DMS53 treated with DMSO at 0.1 percent for 48 hours (cell line): ENCODE measurements at regions not wholly inside any gene's neighbourhood (a gene's known extent, or its start where the extent isn't known, plus 50 kb on each side); places are given as distances from the start of the nearest gene placed in this dataset.
"Not testable (repeated sequence)": the region's sequence is repeated elsewhere in the genome, so short reads cannot be mapped to it uniquely, and the experiment has no call there.

ENCODE experiments used
- DNase-seq: peaks from one replicate; lab custom pipeline; 2025; ENCODE audit not compliant: unreplicated experiment; lab: John Stamatoyannopoulos, UW

DNA sequence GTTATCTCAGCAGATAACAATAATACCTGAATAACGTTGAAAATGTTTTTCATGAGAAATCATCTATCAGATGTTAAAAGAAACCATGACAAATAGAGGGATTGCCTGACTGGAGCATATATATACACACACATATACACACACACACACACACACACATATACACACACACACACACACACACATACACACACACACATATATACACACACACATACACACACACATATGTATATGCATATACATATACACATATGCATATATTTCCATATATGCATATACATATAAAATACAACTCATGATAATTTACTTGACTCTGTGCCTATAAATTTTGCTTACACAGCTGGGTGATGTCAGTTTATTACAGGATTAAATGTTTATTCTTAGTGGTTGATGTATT lies 847.3 kb upstream of the ADAMTS5 start:
- no peak for DNase-seq

DNA sequence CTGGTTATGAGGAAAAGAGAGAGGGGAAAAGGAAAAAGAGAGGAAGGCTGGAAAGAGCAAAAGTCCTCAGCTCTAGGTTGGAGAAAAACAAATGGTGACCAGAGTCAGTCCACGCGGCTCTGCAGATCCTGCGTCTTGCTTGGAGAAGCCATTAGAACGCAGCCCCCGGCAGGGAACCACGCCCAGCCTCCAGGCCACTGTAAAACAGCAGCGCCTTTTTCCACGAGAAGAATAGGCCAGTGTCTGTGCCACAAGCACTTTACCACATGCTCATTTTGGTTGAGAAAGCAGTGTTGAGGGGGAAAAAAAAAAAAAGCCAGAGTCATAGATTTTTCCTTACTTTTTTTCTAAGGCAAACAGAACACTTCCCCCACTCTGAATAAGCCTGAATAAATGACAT lies 846.9 kb upstream of the ADAMTS5 start:
- no peak for DNase-seq

DNA sequence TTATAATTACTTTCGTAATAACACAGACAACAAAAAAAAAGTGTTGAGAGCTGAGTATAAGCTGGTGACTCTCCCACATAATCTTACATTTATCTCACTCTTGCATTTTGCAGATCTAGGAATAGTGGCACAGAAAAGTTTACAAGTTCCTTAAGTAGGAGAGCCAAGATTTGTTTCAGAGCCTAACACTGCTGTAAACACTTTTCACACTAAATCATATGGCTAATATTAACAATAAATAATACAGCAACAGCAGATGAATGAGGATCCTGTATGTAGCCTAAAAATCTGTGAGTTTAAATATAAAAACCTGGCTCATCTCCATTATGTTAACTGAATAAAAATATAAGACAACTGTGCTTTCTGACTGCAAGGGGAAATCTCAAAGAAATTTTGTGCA lies 846.5 kb upstream of the ADAMTS5 start:
- DNase-seq, result no peak

DNA sequence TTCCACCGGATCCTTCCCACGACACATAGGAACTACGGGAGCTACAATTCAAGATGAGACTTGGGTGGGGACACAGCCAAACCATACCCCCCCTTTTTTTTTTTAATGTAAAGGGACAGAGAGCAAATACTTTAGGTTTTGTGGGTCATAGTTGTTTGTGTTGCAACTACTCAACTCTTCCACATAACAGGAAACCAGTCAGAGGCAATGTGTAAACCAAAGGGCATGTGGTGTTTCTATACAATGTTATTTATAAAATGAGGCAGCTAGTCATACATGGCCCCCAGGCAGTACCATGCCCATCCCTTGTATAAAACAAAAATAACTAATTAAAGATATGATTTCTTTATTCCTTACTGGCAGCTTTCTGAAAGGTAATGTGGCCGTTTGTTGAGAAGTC lies 845.4 kb upstream of the ADAMTS5 start:
- no peak for DNase-seq

DNA sequence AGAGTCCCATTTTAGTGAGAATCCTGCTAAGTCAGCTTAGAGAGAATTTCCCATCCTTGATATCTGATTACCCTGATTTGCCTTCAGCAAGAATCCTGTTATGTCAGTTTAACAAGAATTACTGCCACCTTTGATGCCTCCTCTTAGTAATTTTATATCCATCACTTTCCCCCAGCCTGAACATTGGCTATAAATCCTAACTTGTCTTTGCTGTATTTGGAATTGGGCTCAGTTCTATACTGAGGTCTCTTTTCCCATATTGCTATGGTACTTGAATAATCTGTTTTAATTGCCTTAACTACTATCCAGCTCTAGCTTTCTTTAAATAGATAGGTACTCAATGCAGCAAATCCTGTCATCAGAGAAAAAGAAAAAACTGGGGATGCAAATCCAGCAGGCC lies 842.0 kb upstream of the ADAMTS5 start:
- no peak for DNase-seq

GRCh38 chr21:27807596-27807995 lies 840.7 kb upstream of the ADAMTS5 start:
- no peak for DNase-seq

DNA sequence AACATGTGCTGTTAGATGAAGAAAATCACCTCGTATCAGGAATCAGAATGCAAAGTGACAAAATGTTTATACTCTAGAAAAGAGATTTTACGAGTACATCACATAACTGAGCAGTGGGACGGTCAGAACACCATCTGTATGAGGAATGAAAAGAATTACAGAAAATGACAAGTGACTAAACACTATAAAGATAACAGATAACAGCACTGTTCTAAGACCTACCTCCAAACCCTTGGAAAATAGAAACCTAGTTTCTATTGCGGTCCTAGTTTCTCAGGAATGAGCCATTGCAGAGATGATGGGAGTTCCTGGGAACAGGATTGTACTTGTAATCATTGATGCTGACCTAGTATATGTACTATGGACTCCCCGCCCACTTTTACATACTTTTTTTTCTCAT lies 839.4 kb upstream of the ADAMTS5 start:
- DNase-seq, result no peak

GRCh38 chr21:27805696-27806095 lies 838.8 kb upstream of the ADAMTS5 start:
- DNase-seq, result no peak

GRCh38 chr21:27804515-27804914 lies 837.6 kb upstream of the ADAMTS5 start:
- peak; percentile 6 for DNase-seq

DNA sequence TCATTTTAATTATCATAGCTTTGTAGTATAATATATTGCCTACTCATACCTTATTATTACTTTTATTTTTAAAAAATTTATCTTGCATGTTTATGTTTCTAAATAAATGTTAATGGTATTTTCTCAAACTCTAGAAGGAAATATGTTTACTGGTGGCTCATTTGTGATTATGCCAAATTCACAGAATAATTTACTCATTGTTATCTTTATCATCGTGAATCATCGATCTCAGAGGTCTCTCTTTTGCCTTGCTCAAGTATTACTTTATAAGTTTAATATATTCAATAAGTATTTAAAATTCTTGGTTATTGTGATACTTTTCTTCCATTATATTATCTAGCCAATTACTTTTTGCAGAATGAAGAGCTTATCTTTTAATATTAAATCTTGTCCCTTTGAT lies 836.7 kb upstream of the ADAMTS5 start:
- no peak for DNase-seq

DNA sequence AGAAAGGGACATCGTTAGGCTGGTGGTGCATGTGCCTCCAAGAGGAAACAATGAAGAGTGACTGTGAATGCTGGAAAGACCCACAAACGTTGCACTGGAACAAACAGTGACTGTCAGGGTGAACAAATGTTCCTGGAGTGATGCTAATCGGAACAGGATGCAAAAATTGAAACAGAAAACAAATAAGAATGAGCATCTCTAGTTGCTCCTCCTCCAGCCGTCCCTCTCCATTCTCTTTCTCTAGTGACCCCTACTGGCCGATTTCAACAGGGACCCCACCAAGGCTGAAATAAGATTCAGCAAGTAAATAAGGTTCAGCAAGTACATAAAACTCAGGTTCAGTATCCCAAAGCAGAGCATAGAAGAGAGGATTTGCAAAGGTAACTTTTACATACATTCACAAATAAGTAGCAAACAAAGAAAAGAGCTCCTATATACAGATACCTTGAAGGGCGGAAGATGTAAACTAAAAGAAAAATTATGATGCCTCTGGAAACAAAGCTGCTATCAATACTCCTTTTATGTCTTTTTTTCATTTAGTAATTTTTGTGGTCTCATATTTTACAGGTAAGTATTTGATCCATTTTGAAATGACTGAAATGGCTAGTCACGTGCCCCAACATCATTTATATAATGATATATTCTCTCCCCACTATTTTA lies 836.1 kb upstream of the ADAMTS5 start:
- DNase-seq, result no peak

DNA sequence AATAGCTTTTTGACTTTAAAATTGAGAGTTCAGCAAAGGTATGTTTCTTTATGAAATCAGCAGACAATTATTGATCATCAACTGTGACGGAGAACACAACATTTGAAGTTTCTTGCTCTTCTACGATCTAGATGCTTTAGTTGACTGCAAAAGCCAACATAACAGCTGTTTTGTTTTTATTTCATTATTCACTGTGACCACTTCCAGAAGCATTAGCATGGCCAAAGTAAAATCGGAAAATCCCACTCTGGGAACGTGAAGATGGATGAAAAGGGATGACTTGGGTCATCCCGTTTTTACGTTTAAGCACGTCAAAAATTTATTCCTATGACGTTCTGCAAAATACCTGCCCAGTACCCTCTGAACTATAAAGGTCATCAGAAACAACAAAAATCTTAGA lies 833.0 kb upstream of the ADAMTS5 start:
- DNase-seq, result no peak

GRCh38 chr21:27796106-27796505 lies 829.2 kb upstream of the ADAMTS5 start:
- DNase-seq, result no peak

DNA sequence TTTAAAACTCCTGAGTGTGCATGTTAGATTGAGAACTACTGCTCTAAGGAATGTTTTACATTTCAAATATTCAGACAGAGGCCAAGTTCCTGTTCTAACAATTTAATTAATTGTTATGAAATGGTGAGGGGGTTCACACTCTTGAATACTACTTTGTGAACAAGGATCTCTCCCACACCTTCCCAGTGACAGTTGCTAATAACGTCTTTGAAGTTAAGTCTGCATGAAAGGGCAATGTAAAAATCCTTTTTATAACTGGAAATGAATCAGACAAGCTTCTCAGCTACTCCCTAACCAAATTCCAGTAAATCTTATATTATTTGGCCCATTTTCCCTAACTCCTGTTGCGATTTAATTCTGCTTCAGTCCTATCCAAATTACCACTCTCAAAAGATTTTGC lies 828.5 kb upstream of the ADAMTS5 start:
- DNase-seq, result no peak

DNA sequence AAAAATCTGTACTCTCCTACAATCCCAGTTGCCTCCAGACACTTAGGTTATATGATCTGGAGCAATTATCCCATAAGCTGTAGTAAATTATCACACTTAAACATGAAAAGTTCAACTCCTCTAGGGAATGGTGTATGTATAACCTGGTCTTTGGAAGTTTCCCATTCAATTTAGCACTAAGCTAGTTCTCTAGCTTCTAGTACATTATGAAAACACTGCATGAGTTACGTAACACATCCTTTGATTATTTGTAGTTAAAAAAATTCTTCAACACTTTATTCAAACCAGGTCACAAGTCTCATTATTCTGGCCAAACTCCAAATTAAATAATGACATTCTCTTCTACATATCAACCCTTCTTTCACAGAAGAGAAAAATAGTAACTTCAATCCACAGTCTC lies 827.0 kb upstream of the ADAMTS5 start:
- DNase-seq, result no peak

DNA sequence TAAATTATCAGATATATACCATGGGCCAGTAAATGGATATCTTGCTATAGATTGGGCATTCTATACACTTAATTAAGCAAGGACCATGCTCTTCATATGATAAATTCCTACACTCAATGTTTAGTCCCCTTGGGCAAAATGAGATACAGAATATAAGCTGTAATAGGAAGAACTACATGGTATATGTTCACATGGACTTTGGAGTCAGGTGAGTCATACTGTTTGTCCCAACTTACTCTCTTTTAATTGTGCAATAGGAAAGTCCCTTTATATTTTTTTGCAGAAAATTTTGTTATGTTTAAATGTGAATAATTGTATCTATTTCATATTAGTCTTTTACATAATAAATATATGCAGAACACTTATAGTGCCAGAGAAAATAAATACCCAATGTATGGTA lies 820.2 kb upstream of the ADAMTS5 start:
- no peak for DNase-seq

DNA sequence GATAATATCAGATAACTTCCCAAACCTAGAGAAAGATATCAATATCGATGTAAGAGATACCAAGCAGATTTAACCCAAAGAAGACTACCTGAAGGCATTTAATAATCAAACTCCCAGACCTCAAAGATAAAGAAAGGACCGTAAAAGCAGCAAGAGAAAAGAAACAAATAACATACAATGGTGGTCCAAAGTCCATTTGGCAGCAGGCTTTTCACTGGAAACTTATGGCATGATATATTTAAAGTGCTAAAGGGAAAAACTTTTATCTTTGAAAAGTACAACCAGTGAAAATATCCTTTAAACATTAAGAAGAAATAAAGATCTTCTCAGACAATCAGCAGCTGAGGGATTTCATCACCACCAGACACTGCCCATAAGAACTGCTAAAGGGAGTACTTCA lies 812.7 kb upstream of the ADAMTS5 start:
- no peak for DNase-seq

DNA sequence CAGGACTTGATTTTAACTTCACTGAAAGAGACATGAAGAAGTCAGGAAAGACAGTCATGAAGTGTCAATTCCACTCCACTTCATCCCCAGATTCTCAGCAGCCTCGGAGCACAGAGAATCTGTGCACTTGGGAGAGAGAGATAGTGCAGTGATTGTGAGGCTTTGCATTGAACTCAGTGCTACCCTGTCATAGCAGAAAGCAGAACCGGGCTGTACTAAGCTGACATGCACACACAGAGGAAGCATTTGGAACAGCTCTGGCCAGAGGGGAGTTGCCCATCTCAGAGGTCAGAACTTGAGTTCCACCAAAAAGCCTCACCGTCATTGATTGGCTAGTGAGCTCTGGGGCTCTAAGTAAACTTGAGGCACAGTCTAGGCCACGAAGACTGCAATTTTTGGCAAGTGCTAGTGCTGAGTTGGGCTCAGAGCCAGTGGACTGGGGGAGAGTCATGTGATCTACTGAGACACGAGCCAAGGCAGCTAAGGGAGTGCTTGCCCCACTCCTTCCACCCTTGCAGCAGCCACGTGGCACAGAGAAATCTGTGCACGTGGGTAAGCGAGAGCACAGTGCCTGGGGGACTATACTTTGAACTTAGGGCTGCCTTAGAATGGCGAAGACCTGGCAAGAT lies 810.2 kb upstream of the ADAMTS5 start:
- no peak for DNase-seq

DNA sequence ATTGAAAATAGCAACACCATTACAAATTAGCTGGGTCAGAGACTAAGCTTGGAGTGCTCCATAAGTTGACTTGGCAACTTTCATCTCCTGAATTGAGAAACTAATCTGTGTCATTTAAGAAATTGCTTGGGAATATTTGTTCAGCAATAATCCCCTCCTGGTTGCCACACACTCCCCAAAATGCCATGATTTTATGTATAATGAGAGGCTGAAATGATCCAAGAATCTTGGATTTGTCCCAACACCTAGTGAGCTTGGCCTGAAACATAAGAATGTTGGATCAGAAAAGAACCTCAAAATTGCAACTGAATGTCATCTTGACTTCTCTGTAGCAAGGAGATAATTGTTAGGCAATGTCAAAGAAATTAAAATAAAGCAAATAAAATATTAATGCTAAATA lies 805.9 kb upstream of the ADAMTS5 start:
- no peak for DNase-seq

DNA sequence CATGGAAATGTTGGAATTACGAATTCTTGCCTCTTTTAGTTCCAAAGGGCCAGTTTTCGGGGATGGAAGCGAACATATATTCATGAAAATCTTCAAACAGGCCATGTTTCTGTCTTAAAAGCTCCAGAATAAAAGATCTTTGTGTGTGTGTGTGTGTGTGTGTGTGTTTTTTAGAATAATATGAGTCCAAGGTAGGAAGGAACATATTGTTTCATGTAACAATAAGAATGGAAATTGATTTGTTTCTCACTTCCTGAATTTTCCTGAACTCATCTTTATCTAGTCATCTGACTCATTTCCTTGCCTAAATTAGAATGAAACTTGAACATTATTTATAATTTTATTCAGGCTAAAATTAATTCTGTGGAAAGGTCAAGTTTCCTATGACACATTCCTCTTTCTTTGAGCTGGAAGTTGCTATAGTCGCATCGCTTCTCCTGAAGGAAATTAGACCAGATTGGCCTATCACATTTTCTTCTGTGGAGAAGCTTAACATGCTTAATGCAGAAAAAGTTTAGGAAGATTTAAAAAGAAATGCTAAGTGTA lies 805.1 kb upstream of the ADAMTS5 start:
- DNase-seq, result no peak

- DNase-seq, result no peak
Observed at GRCh38 chr21:27769763-27770162, 802.9 kb upstream of the ADAMTS5 start.

- not testable (repeated sequence) for DNase-seq
Observed at GRCh38 chr21:27768046-27768637, 801.3 kb upstream of the ADAMTS5 start.
